GM12878 (cell line): ENCODE measurements at regions not wholly inside any gene's neighbourhood (a gene's known extent, or its start where the extent isn't known, plus 50 kb on each side); places are given as distances from the start of the nearest gene placed in this dataset.

Source experiments
- ATAC-seq: fragments of 200-7000 bp; cut with Tn5 transposase; 3 replicates; pipeline ENCODE4 v1.9.1; 2020; ENCODE audit warnings: mild to moderate bottlenecking, moderate library complexity
- BruUV-seq: library from RNA; stranded (reverse); fragments of 400-500 nt; replicated peaks from 2 replicates; lab custom pipeline; 2021; lab: Mats Ljungman, UMichigan
- CTCF ChIA-PET: fragments of 300-600 bp; sonication (Branson Sonifier 250); formaldehyde crosslinking; extraction: SDS; loops from one replicate; lab custom pipeline; 2021; ENCODE audit warnings: inconsistent platforms; lab: Yijun Ruan, JAX
- POLR2A ChIA-PET: fragments of 350-600 bp; formaldehyde crosslinking; extraction: SDS; loops from one replicate; lab custom pipeline; 2021; ENCODE audit warnings: inconsistent platforms; lab: Charles Lee
- RAD21 ChIA-PET: fragments of 300-600 bp; sonication (Branson Sonifier 250); formaldehyde crosslinking; loops from one replicate; lab custom pipeline; 2023; ENCODE audit warnings: antibody characterized with exemption; ENCODE audit not compliant: unreplicated experiment; lab: Charles Lee
- SMC1A ChIA-PET: fragments of 300-600 bp; sonication (Branson Sonifier 250); formaldehyde crosslinking; loops from one replicate; lab custom pipeline; 2023; ENCODE audit not compliant: unreplicated experiment, uncharacterized antibody; lab: Charles Lee
- DNase-seq: peaks from one replicate; pipeline ENCODE4 v3.0.0-alpha.2; 2011; ENCODE audit warnings: low read depth, low spot score
- FAIRE-seq: peaks from 3 replicates; lab custom pipeline; 2011; peaks lifted over from hg19 to GRCh38; lab: Jason Lieb, UNC
- H2AFZ ChIP-seq: 2 replicates; pipeline ENCODE4 v1.6.0; 2011; ENCODE audit warnings: low read depth, low read length, control low read depth; ENCODE audit not compliant: control insufficient read depth
- H3K27ac ChIP-seq: 2 replicates; pipeline ENCODE4 v1.5.1; 2011; ENCODE audit warnings: control low read depth; ENCODE audit not compliant: control insufficient read depth, insufficient read depth
- H3K27me3 ChIP-seq, 2 experiments: replicated peaks in 1 of 2; 2 replicates each; pipeline versions ENCODE4 v1.6.0 to v1.6.1; 2011; ENCODE audit warnings: low read length in 1 of 2; ENCODE audit not compliant: control insufficient read depth in 2 of 2, insufficient read depth in 2 of 2
- H3K36me3 ChIP-seq, 2 experiments: 2 replicates each; pipeline ENCODE4 v1.5.1; 2011; ENCODE audit warnings: low read length in 1 of 2; ENCODE audit not compliant: control insufficient read depth in 2 of 2, insufficient read depth in 2 of 2
- H3K4me1 ChIP-seq: 2 replicates; pipeline ENCODE4 v1.6.1; 2011; ENCODE audit warnings: mild to moderate bottlenecking, low read length, moderate library complexity, mixed read lengths; ENCODE audit not compliant: control insufficient read depth, insufficient read depth
- H3K4me2 ChIP-seq: 2 replicates; pipeline ENCODE4 v1.6.0; 2011; ENCODE audit warnings: control low read depth; ENCODE audit not compliant: control insufficient read depth, insufficient read depth
- H3K4me3 ChIP-seq: fragments of 200-600 bp; sonication (generic); 2 replicates; pipeline ENCODE4 v1.5.1; 2016
- H3K79me2 ChIP-seq: 2 replicates; pipeline ENCODE4 v1.6.0; 2011; ENCODE audit warnings: low read length; ENCODE audit not compliant: control insufficient read depth, insufficient read depth
- H3K9ac ChIP-seq: 2 replicates; pipeline ENCODE4 v1.8.0; 2011; ENCODE audit warnings: low read length, control low read depth, mixed read lengths; ENCODE audit not compliant: control insufficient read depth, insufficient read depth
- H3K9me3 ChIP-seq: replicated peaks from 3 replicates; pipeline ENCODE4 v1.5.1; 2011; ENCODE audit warnings: mild to moderate bottlenecking, low read length; ENCODE audit not compliant: control insufficient read depth, insufficient read depth
- H4K20me1 ChIP-seq: 2 replicates; pipeline ENCODE4 v1.6.0; 2011; ENCODE audit not compliant: control insufficient read depth, insufficient read depth
- IKZF2 ChIP-seq, 2 experiments: fragments of 450-650 bp; IDR thresholded peaks; 2 replicates each; pipeline ENCODE4 v1.6.1; 2017; ENCODE audit warnings: mild to moderate bottlenecking in 2 of 2, moderate library complexity in 2 of 2
- LARP7 ChIP-seq: fragments of 450-650 bp; IDR thresholded peaks from 2 replicates; pipeline ENCODE4 v1.6.1; 2017; ENCODE audit warnings: mild to moderate bottlenecking
- POLR2AphosphoS2 ChIP-seq: IDR thresholded peaks from 2 replicates; pipeline ENCODE4 v1.6.1; 2011; ENCODE audit warnings: low read depth, mild to moderate bottlenecking, low read length, improper control_type of control experiment, moderate library complexity
- RAD21 ChIP-seq: IDR thresholded peaks from 2 replicates; pipeline ENCODE4 v1.6.1; 2011; ENCODE audit warnings: mild to moderate bottlenecking, low read depth, low read length, moderate library complexity; ENCODE audit not compliant: insufficient read depth
- SMC3 ChIP-seq: IDR thresholded peaks from 2 replicates; pipeline ENCODE4 v1.6.1; 2011; ENCODE audit warnings: low read length, improper control_type of control experiment, borderline replicate concordance
- YY1 ChIP-seq: IDR thresholded peaks from 2 replicates; pipeline ENCODE4 v1.6.1; 2011; ENCODE audit warnings: low read depth, mild to moderate bottlenecking, low read length
- WGBS: methylation state at CpG from one replicate; pipeline ENCODE4 v1.1.6; 2016; ENCODE audit warnings: low lambda C conversion rate; ENCODE audit not compliant: insufficient replicate concordance, insufficient coverage; ENCODE audit errors: missing lambda C conversion rate; 5-methylcytosine and 5-hydroxymethylcytosine counted together
- in situ Hi-C: fragments of 300-500 bp; cut with MboI; formaldehyde crosslinking; loops from 9 replicates; pipeline ENCODE4 v1.14.3; 2018; ENCODE audit warnings: mixed read lengths
- intact Hi-C: fragments of 100-400 bp; cut with micrococcal nuclease; formaldehyde crosslinking; loops from one replicate; pipeline ENCODE4 v1.14.2; 2022; ENCODE audit not compliant: unreplicated experiment
- TF ChIP-seq, protein P1 (sequence below), 3 experiments: IDR thresholded peaks in 2 of 3; conservative IDR thresholded peaks in 1 of 3; 2 replicates each; pipeline ENCODE4 v1.5.1; 2011; ENCODE audit warnings: low read depth in 3 of 3, low read length in 3 of 3, mild to moderate bottlenecking in 3 of 3, control low read depth in 2 of 3, moderate library complexity in 2 of 3, inconsistent platforms in 1 of 3, mixed read lengths in 1 of 3; ENCODE audit not compliant: control insufficient read depth in 2 of 3, insufficient read depth in 1 of 3; ENCODE audit errors: extremely low read depth in 1 of 3
- TF ChIP-seq, protein P2 (sequence below): IDR thresholded peaks from 2 replicates; pipeline ENCODE4 v1.6.1; 2012; ENCODE audit warnings: low read depth, low read length, improper control_type of control experiment

DNA sequence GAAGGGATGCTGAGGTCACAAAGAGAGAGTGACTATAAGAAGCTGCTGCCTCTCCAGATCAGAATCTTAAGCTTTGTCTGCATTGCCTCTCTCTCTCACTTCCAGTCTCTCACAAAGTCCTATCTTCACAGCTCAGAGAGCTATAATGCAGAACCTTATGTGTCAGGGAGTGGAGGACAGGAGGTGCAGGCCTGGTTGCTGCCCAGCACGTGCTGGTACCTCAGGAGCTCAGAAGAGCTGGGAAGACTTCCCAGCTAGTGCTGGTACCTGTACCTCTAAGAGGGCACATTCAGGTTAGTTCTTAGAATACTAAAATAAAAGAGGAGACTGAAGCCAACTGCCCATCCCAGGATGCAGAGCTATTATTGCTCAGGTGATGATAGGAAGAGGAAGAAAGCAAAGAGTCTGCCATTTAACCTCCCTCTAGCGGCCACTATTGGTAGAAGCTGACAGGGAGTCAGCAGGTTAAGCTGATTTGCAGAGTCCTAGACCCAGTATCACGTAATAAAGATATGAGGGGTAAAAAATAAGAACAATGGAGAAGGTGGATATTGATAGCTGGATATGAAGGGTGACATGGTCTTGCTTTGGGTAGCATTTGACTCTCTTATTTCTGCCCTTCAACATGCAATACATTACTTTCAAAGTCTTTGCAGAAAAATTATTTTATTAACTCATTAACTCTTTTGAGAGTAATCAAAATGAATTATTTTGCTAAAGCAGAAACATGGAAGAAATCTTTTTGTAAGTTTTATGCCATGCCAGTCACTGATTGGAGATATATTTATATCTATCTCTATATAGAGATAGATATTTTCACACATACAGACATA lies 138.1 kb upstream of the HMCN1 start:
- Histone ChIP-seq H3K4me1 (no peaks in the 10 kb centered on the region), H3K27me3 (no peaks in the 10 kb centered on the region), H3K36me3 (no peaks in the 10 kb centered on the region), H3K27ac (no peak overlapping the region), H3K79me2 (no peaks in the 10 kb centered on the region), H2AFZ (no peak overlapping the region), H3K4me2 (no peak overlapping the region), H3K9me3 (no peaks in the 10 kb centered on the region), H3K9ac (no peak overlapping the region)
- ATAC-seq (peak; percentile 98), FAIRE-seq (no peak), DNase-seq (peak; percentile 13)
- ChIA-PET SMC1A (interaction anchor here (0.7 to 3.3 kb wide), 36 partner anchors 11 to 773 kb away, joined by 3 to 33 read pairs (median 4); partner anchors contain the start of gene IVNS1ABP), POLR2A (interaction anchor here (0.5 to 1.2 kb wide), 2 partner anchors 281 to 598 kb away, joined by 4 to 5 read pairs; no protein-coding TSS in a partner anchor), RAD21 (interaction anchor here (0.6 to 3.3 kb wide), 16 partner anchors 29 to 438 kb away, joined by 3 to 39 read pairs (median 3); partner anchors contain the start of gene IVNS1ABP)
- BruUV-seq = no TSS peak
- in situ Hi-C loops (no loop called here), intact Hi-C loops (loop anchor here (1.0 kb wide), 1 partner anchor 279 kb away; the partner anchor contains the start of gene IVNS1ABP)
- TF ChIP-seq, protein P1, sequence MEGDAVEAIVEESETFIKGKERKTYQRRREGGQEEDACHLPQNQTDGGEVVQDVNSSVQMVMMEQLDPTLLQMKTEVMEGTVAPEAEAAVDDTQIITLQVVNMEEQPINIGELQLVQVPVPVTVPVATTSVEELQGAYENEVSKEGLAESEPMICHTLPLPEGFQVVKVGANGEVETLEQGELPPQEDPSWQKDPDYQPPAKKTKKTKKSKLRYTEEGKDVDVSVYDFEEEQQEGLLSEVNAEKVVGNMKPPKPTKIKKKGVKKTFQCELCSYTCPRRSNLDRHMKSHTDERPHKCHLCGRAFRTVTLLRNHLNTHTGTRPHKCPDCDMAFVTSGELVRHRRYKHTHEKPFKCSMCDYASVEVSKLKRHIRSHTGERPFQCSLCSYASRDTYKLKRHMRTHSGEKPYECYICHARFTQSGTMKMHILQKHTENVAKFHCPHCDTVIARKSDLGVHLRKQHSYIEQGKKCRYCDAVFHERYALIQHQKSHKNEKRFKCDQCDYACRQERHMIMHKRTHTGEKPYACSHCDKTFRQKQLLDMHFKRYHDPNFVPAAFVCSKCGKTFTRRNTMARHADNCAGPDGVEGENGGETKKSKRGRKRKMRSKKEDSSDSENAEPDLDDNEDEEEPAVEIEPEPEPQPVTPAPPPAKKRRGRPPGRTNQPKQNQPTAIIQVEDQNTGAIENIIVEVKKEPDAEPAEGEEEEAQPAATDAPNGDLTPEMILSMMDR (IDR thresholded peaks at IDR 0.05 in 2 of 3, conservative IDR thresholded peaks at IDR 0.05 in 1 of 3; ENCODE audit: control insufficient read depth in 2 of 3, extremely low read depth in 1 of 3, insufficient read depth in 1 of 3, low read depth in 3 of 3, low read length in 3 of 3) = peak; percentile 71 to 86 (median 83)
- TF ChIP-seq YY1 = peak; percentile 69
- TF ChIP-seq, protein P2, sequence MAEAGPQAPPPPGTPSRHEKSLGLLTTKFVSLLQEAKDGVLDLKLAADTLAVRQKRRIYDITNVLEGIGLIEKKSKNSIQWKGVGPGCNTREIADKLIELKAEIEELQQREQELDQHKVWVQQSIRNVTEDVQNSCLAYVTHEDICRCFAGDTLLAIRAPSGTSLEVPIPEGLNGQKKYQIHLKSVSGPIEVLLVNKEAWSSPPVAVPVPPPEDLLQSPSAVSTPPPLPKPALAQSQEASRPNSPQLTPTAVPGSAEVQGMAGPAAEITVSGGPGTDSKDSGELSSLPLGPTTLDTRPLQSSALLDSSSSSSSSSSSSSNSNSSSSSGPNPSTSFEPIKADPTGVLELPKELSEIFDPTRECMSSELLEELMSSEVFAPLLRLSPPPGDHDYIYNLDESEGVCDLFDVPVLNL = no peak
- no peak for TF ChIP-seq POLR2AphosphoS2
- no peak for TF ChIP-seq IKZF2 (IDR thresholded peaks at IDR 0.05)
- peak; percentile 72 for TF ChIP-seq RAD21
- no peak for TF ChIP-seq LARP7
- TF ChIP-seq SMC3 = peak; percentile 67; the same call in 1 of the 2 replicates
- TF ChIP-seq, all 136 proteins: peak for 4
- no peak overlapping the region for H3K4me3 ChIP-seq
- WGBS = 28% methylated on average over 3 of the region's 3 CpGs
- no peaks in the 10 kb centered on the region for H4K20me1 ChIP-seq
- CTCF ChIA-PET = interaction anchor here (0.7 to 3.9 kb wide), 67 partner anchors 9 to 824 kb away, joined by 3 to 44 read pairs (median 4); partner anchors contain the start of gene IVNS1ABP
